ENCODE measurements at regions not wholly inside any gene's neighbourhood (a gene's known extent, or its start where the extent isn't known, plus 50 kb on each side); places are given as distances from the start of the nearest gene placed in this dataset.

GRCh38 chr1:195481293-195481692 lies 1126.9 kb downstream of the KCNT2 start:
- TF ChIP-seq CTCF (IDR thresholded peaks at IDR 0.05): no peak
- no peak for TF ChIP-seq EP300 (IDR thresholded peaks at IDR 0.05)
